Neural cell (in vitro differentiated cells): ENCODE measurements at regions not wholly inside any gene's neighbourhood (a gene's known extent, or its start where the extent isn't known, plus 50 kb on each side); places are given as distances from the start of the nearest gene placed in this dataset.

ENCODE experiments used
- H2AFZ ChIP-seq: fragments of 200-600, 300-800 bp; sonication (generic), shearing (Covaris generic); 2 replicates; pipeline ENCODE4 v1.6.0; 2014; ENCODE audit warnings: low read depth, mild to moderate bottlenecking, antibody characterized with exemption, low read length, moderate library complexity
- H3F3A ChIP-seq: fragments of 200-600 bp; shearing (Covaris generic); 2 replicates; pipeline ENCODE4 v1.6.1; 2016; ENCODE audit warnings: mild to moderate bottlenecking, moderate library complexity, mixed read lengths, antibody characterized with exemption, low read length; ENCODE audit not compliant: insufficient read depth, poor library complexity, severe bottlenecking
- H3K27ac ChIP-seq: fragments of 200-600, 300-800 bp; sonication (generic), shearing (Covaris generic); 2 replicates; pipeline ENCODE4 v1.5.1; 2014; ENCODE audit warnings: mild to moderate bottlenecking, low read length, moderate library complexity
- H3K27me3 ChIP-seq: fragments of 300-800, 200-600 bp; sonication (generic), shearing (Covaris generic); 2 replicates; pipeline ENCODE4 v1.6.0; 2014; ENCODE audit warnings: mild to moderate bottlenecking, low read depth, low read length, moderate library complexity; ENCODE audit not compliant: insufficient read depth
- H3K36me3 ChIP-seq: fragments of 300-800, 200-600 bp; sonication (generic), shearing (Covaris generic); 2 replicates; pipeline ENCODE4 v1.5.1; 2014; ENCODE audit warnings: mild to moderate bottlenecking, antibody characterized with exemption, low read length, moderate library complexity; ENCODE audit not compliant: insufficient read depth
- H3K4me2 ChIP-seq: fragments of 300-800, 200-600 bp; sonication (generic), shearing (Covaris generic); 2 replicates; pipeline ENCODE4 v1.6.0; 2014; ENCODE audit warnings: mild to moderate bottlenecking, low read length
- H3K4me3 ChIP-seq: fragments of 300-800, 200-600 bp; sonication (generic), shearing (Covaris generic); 2 replicates; pipeline ENCODE4 v1.5.1; 2014; ENCODE audit warnings: mild to moderate bottlenecking, low read length, moderate library complexity
- H3K79me2 ChIP-seq: fragments of 200-600 bp; shearing (Covaris generic); replicated peaks from 2 replicates; pipeline ENCODE4 v1.6.0; 2014; ENCODE audit warnings: mild to moderate bottlenecking, low read length, moderate library complexity; ENCODE audit not compliant: insufficient read depth
- H3K9ac ChIP-seq: fragments of 300-800, 200-600 bp; sonication (generic), shearing (Covaris generic); 2 replicates; pipeline ENCODE4 v1.6.1; 2016; ENCODE audit warnings: mild to moderate bottlenecking, low read length, mixed read lengths
- H3K9me2 ChIP-seq: fragments of 200-600 bp; shearing (Covaris generic); 2 replicates; pipeline ENCODE4 v1.6.1; 2016; ENCODE audit warnings: mild to moderate bottlenecking, low read length, mixed read lengths; ENCODE audit not compliant: insufficient read depth
- H3K9me3 ChIP-seq: fragments of 200-600, 300-800 bp; sonication (generic), shearing (Covaris generic); 2 replicates; pipeline ENCODE4 v1.6.1; 2016; ENCODE audit warnings: mild to moderate bottlenecking, mixed run types, low read length, moderate library complexity, mixed read lengths
- H4K20me1 ChIP-seq: fragments of 200-600 bp; shearing (Covaris generic); 2 replicates; pipeline ENCODE4 v1.6.1; 2016; ENCODE audit warnings: mild to moderate bottlenecking, mixed run types; ENCODE audit not compliant: insufficient read depth
- EP300 ChIP-seq: fragments of 450-650 bp; conservative IDR thresholded peaks from 2 replicates; pipeline ENCODE4 v1.6.1; 2014; ENCODE audit warnings: antibody characterized with exemption, mild to moderate bottlenecking, moderate library complexity; ENCODE audit not compliant: poor library complexity, severe bottlenecking
- EZH2 ChIP-seq: fragments of 200-600, 300-800 bp; shearing (Covaris generic), sonication (generic); IDR thresholded peaks from 2 replicates; pipeline ENCODE4 v1.6.1; 2014; ENCODE audit warnings: antibody characterized with exemption, low read length, borderline replicate concordance, mild to moderate bottlenecking; ENCODE audit not compliant: insufficient read depth, poor library complexity, severe bottlenecking
- MXI1 ChIP-seq: fragments of 450-650 bp; conservative IDR thresholded peaks from 2 replicates; pipeline ENCODE4 v1.6.1; 2014; ENCODE audit warnings: antibody characterized with exemption, mild to moderate bottlenecking; ENCODE audit not compliant: poor library complexity, severe bottlenecking
- POLR2AphosphoS5 ChIP-seq: IDR thresholded peaks from 2 replicates; pipeline ENCODE4 v1.6.1; 2012
- RAD21 ChIP-seq: fragments of 450-650 bp; conservative IDR thresholded peaks from 2 replicates; pipeline ENCODE4 v1.6.1; 2014; ENCODE audit warnings: antibody characterized with exemption, mild to moderate bottlenecking, moderate library complexity
- REST ChIP-seq: IDR thresholded peaks from 2 replicates; pipeline ENCODE4 v1.6.1; 2012; ENCODE audit warnings: borderline replicate concordance
- SMC3 ChIP-seq: fragments of 450-650 bp; conservative IDR thresholded peaks from 2 replicates; pipeline ENCODE4 v1.6.1; 2014; ENCODE audit warnings: antibody characterized with exemption, mild to moderate bottlenecking, moderate library complexity; ENCODE audit not compliant: poor library complexity
- TAF1 ChIP-seq: IDR thresholded peaks from 2 replicates; pipeline ENCODE4 v1.6.1; 2012; ENCODE audit warnings: low read depth

GRCh38 chr10:31677195-31678138 is 251.2 kb downstream of the ARHGAP12 start:
- no peaks in the 10 kb centered on the region for H3K79me2 ChIP-seq
- TF ChIP-seq SMC3 (no peak), EP300 (no peak), POLR2AphosphoS5 (no peak), EZH2 (no peak), RAD21 (no peak), TAF1 (no peak), MXI1 (no peak), REST (no peak)
- no peak overlapping the region for H3K9ac ChIP-seq
- no peak overlapping the region for H3K27ac ChIP-seq
- H2AFZ ChIP-seq = no peak overlapping the region
- no peak overlapping the region for H3K4me3 ChIP-seq
- no peaks in the 10 kb centered on the region for H4K20me1 ChIP-seq
- H3K9me2 ChIP-seq = no peaks in the 10 kb centered on the region
- peaks cover 4% of the 10 kb centered on the region for H3K9me3 ChIP-seq
- H3F3A ChIP-seq = no peaks in the 10 kb centered on the region
- H3K27me3 ChIP-seq = no peaks in the 10 kb centered on the region
- no peaks in the 10 kb centered on the region for H3K36me3 ChIP-seq
- no peak overlapping the region for H3K4me2 ChIP-seq

GRCh38 chr10:31675726-31676125 is 252.9 kb downstream of the ARHGAP12 start:
- Histone ChIP-seq H3K9ac (no peak overlapping the region), H3K9me2 (no peaks in the 10 kb centered on the region), H3K9me3 (peaks cover 4% of the 10 kb centered on the region), H3F3A (no peaks in the 10 kb centered on the region), H3K36me3 (no peaks in the 10 kb centered on the region), H3K4me3 (no peak overlapping the region), H3K4me2 (no peak overlapping the region), H3K27me3 (no peaks in the 10 kb centered on the region), H4K20me1 (no peaks in the 10 kb centered on the region), H3K27ac (no peak overlapping the region), H2AFZ (no peak overlapping the region), H3K79me2 (no peaks in the 10 kb centered on the region)
- TF ChIP-seq MXI1 = no peak
- TF ChIP-seq TAF1 = no peak
- TF ChIP-seq POLR2AphosphoS5 = no peak
- TF ChIP-seq REST = no peak
- no peak for TF ChIP-seq RAD21
- TF ChIP-seq EZH2 = no peak
- no peak for TF ChIP-seq SMC3
